Ectodermal cell (in vitro differentiated cells): ENCODE measurements at regions not wholly inside any gene's neighbourhood (a gene's known extent, or its start where the extent isn't known, plus 50 kb on each side); places are given as distances from the start of the nearest gene placed in this dataset.
"Not testable (repeated sequence)": the region's sequence is repeated elsewhere in the genome, so short reads cannot be mapped to it uniquely, and the experiment has no call there.

Source experiments
- H3K27ac ChIP-seq: 2 replicates; pipeline ENCODE4 v1.7.0; 2013; ENCODE audit warnings: mild to moderate bottlenecking, low read depth, low read length; ENCODE audit not compliant: insufficient read depth, poor library complexity, severe bottlenecking
- H3K27me3 ChIP-seq: 2 replicates; pipeline ENCODE4 v1.7.0; 2013; ENCODE audit warnings: mild to moderate bottlenecking, low read length; ENCODE audit not compliant: insufficient read depth, control insufficient read depth, poor library complexity, severe bottlenecking
- H3K36me3 ChIP-seq: one replicate; pipeline ENCODE4 v1.7.0; 2013; ENCODE audit warnings: low read length; ENCODE audit not compliant: control insufficient read depth, insufficient read depth
- H3K4me1 ChIP-seq: one replicate; pipeline ENCODE4 v1.7.0; 2013; ENCODE audit warnings: low read length; ENCODE audit not compliant: control insufficient read depth, insufficient read depth
- H3K4me3 ChIP-seq: 2 replicates; pipeline ENCODE4 v1.7.0; 2013; ENCODE audit warnings: low read depth, low read length, control low read depth; ENCODE audit not compliant: insufficient read depth
- H3K9me3 ChIP-seq: 2 replicates; pipeline ENCODE4 v1.7.0; 2013; ENCODE audit warnings: mild to moderate bottlenecking, low read length, moderate library complexity; ENCODE audit not compliant: control insufficient read depth
- WGBS, 2 experiments: methylation state at CpG; one replicate each; pipeline ENCODE4 v1.1.7; 2013; ENCODE audit warnings: missing lambda C conversion rate in 2 of 2; 5-methylcytosine and 5-hydroxymethylcytosine counted together

DNA sequence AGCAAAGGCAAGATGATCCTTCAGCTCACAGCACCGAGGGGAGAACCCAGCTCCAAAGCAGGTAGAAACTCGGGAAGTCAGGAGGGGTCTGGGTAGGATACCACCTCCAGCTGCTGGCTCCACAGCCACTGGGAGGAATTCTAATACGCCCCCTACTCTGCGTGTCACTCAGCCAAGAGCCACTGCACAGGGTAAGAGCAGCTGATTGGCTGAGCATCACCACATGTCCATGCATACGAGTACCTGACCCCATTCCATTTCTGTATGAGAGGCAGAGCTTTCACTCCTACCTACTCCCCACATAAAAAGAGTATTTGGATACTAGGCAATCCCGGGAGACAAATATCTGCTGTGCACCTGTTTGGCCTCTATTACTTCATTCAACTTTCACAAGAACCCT, 121.4 kb downstream of the RRAGC start:
- Histone ChIP-seq H3K4me3 (no peak overlapping the region), H3K27ac (no peak overlapping the region), H3K36me3 (no peaks in the 10 kb centered on the region), H3K4me1 (no peaks in the 10 kb centered on the region), H3K9me3 (no peaks in the 10 kb centered on the region), H3K27me3 (no peaks in the 10 kb centered on the region)
- WGBS, 2 experiments = 85% methylated on average over 6 of the region's 6 CpGs

DNA sequence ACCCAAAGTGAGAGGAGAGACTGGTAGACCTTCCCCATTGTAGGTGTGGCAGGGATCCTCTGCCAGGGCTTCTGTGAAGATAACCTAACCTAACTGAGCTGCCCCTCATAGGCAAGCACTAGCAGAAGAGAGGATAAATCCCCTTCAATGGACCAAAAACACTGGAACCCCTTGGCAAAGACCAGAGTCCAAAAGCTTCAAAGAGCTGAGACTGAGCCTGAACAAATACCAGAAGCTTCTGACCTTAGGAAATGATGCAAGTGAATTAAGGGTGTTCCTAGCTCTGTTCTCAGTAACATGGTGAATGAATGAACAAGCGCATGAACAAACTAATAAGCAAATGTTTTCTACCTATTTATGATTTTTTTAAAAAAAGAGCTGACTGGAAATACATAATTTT, 123.2 kb downstream of the RRAGC start:
- H3K9me3 ChIP-seq = no peaks in the 10 kb centered on the region
- 100% methylated on average over 1 of the region's 1 CpG; no CpG with 5 or more reads in 1 of the 2 experiments for WGBS, 2 experiments
- no peaks in the 10 kb centered on the region for H3K27me3 ChIP-seq
- no peak overlapping the region for H3K4me3 ChIP-seq
- no peak overlapping the region for H3K27ac ChIP-seq
- no peaks in the 10 kb centered on the region for H3K36me3 ChIP-seq
- H3K4me1 ChIP-seq = no peaks in the 10 kb centered on the region

- Histone ChIP-seq H3K27ac (no peak overlapping the region), H3K27me3 (no peaks in the 10 kb centered on the region), H3K36me3 (no peaks in the 10 kb centered on the region), H3K9me3 (no peaks in the 10 kb centered on the region), H3K4me3 (no peak overlapping the region), H3K4me1 (no peaks in the 10 kb centered on the region)
- WGBS, 2 experiments = 93 to 94% methylated on average over 6 of the region's 6 CpGs
These were observed 123.9 kb downstream of the RRAGC start for GRCh38 chr1:38735651-38736161.

DNA sequence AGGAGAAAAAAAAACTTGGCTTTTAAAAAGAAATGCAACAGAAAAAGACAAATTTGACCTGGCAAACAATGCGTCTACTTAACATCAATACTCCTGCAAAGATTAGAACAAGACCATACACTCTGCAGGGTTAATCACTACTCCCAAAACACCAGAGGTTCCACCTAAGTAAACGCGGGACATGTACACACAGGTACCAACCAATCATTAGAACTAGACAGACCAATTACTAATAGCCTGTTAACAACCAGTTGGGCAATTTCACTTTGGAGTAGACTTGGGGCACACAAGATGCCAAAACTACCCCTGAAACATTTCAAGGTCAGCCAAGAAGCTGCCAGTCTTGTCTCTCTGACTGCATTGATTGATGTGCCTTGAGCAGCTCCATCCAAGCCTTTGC, 125.8 kb downstream of the RRAGC start:
- WGBS, 2 experiments = 93 to 98% methylated on average over 3 of the region's 3 CpGs
- Histone ChIP-seq H3K9me3 (no peaks in the 10 kb centered on the region), H3K4me3 (no peak overlapping the region)

DNA sequence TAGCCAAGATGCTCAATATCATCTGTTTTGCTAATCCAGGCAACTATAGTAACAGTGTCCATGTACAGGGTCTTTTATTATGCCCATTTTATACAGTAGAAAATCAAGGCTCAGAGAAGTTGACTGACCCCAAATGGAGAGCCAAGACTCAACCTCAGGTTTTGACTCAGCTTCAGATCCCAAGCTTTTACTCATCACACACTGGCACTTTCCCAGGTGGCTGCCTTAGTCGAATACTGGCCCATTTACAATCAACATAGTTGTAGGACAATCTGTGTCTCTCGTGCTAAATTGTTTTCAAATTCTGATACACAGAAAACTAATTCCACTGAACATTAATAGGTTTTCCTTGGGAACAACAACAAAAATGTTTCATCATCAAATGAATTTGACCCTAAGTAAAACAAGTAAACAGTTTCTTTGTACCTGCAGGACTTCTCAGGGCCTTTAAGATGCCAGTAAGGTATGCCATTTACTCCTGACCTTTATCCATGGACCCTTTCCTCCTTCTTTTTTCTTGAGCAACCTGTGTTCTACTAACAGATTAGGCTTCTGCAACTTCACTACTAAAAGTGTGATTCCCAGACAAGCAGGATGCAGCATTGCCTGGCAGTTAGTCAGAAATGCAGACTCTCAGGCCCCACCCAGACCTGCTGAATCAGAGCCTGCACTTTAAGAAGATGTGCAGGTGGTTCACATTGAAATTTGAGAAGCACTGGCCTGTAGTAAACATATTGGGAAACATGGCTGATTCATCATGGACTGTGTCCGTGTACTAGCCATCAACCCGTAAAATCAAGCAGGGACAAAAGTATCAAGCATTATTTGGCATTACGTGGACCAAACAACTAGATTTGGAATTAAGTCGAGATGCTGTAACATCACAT, 128.8 kb downstream of the RRAGC start:
- no peaks in the 10 kb centered on the region for H3K9me3 ChIP-seq
- H3K4me3 ChIP-seq = no peak overlapping the region
- WGBS, 2 experiments = 90 to 94% methylated on average over 6 of the region's 6 CpGs
- no peaks in the 10 kb centered on the region for H3K36me3 ChIP-seq
- no peaks in the 10 kb centered on the region for H3K27me3 ChIP-seq
- peaks cover 14% of the 10 kb centered on the region for H3K4me1 ChIP-seq
- H3K27ac ChIP-seq = no peak overlapping the region

More for the DNA sequence above, 125.8 kb downstream of the RRAGC start:
- Histone ChIP-seq H3K27me3 (no peaks in the 10 kb centered on the region), H3K4me1 (no peaks in the 10 kb centered on the region), H3K27ac (no peak overlapping the region), H3K36me3 (no peaks in the 10 kb centered on the region)

GRCh38 chr1:38728585-38728908, 131.0 kb downstream of the RRAGC start:
- WGBS, 2 experiments = 64 to 68% methylated on average over 1 of the region's 1 CpG
- H3K27me3 ChIP-seq = no peaks in the 10 kb centered on the region
- no peaks in the 10 kb centered on the region for H3K36me3 ChIP-seq
- H3K27ac ChIP-seq = no peak overlapping the region
- no peaks in the 10 kb centered on the region for H3K9me3 ChIP-seq
- H3K4me1 ChIP-seq = peaks cover 14% of the 10 kb centered on the region
- H3K4me3 ChIP-seq = no peak overlapping the region

DNA sequence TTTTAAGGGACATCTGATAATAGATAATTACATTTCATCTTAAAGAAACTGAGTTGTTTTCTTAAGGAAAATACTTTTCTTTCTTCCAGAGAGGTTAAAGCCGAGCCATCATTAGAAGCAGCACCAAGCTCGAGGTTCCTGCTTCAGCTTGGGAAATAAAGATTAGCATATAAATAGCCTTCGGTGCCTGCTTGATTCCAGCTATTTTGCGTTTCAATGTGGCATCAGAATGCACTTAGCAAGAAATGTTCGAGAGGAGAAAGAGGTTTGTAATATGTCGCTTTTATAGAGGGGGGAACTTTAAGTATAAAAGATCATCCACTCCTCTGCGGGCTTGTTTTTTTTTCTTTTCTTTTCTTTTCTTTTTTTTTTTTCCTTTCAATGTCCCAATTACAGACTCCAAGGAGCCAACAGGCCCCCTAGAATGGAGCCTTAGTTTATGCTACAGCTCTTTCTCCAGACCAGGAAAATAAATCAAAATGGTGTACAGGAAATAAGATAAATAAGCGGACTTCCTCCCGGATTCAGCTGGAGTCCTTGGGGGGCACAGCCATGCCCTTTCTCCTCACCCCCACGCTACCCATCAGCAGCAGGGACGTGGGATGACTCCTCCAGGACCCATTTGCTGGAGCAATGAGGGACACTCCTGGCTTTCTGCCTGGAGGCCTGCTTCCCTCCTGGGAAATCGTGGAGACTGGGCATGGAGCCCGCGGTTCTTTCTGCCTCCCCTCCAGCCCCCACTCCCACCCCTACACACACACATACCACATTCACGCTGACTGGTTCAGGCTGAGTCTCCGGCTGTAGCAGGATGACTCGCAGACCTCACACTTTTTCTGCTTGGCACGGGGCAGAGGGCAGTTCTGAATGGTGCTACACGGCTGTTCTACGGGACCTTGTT, 131.6 kb downstream of the RRAGC start:
- WGBS, 2 experiments = 26 to 30% methylated on average over 19 to 20 of the region's 20 CpGs
- no peak overlapping the region for H3K27ac ChIP-seq
- no peak overlapping the region for H3K4me3 ChIP-seq
- no peaks in the 10 kb centered on the region for H3K36me3 ChIP-seq
- no peaks in the 10 kb centered on the region for H3K27me3 ChIP-seq
- no peaks in the 10 kb centered on the region for H3K9me3 ChIP-seq
- H3K4me1 ChIP-seq = peaks cover 14% of the 10 kb centered on the region

DNA sequence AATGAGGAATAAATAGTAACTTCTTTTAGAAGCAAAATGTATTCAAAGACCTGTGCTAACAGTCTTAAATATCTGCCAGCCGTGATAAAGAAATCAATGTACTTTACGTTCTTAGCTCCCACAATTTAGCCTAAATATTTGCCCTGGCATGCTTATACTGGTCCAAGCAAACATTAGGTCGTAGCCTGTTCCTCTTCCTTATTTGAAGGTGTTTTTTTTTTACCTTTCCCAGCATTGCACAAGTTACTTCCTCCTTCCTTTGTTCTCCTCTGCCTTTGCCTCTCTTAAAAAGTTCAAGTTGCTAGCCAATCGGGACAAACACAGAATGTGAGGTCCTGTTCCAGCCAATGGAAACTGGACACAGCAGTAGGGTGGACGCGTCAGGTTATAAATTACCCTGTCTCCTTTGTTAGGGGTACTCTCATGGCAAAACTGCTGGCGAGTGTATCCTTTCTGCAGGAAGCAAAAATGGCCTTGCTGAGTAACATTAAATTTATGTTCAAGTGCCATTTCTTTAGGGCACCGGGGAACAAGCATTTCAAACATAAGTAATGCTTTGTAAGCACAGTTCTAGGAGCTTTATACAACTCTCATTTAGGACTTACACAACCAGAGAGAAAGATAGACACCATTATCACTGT, 134.1 kb downstream of the RRAGC start:
- 93 to 96% methylated on average over 8 of the region's 8 CpGs for WGBS, 2 experiments
- not testable (repeated sequence) for H3K4me3 ChIP-seq, H3K36me3 ChIP-seq, H3K27me3 ChIP-seq, H3K27ac ChIP-seq, H3K9me3 ChIP-seq
- peaks cover 14% of the 10 kb centered on the region for H3K4me1 ChIP-seq

DNA sequence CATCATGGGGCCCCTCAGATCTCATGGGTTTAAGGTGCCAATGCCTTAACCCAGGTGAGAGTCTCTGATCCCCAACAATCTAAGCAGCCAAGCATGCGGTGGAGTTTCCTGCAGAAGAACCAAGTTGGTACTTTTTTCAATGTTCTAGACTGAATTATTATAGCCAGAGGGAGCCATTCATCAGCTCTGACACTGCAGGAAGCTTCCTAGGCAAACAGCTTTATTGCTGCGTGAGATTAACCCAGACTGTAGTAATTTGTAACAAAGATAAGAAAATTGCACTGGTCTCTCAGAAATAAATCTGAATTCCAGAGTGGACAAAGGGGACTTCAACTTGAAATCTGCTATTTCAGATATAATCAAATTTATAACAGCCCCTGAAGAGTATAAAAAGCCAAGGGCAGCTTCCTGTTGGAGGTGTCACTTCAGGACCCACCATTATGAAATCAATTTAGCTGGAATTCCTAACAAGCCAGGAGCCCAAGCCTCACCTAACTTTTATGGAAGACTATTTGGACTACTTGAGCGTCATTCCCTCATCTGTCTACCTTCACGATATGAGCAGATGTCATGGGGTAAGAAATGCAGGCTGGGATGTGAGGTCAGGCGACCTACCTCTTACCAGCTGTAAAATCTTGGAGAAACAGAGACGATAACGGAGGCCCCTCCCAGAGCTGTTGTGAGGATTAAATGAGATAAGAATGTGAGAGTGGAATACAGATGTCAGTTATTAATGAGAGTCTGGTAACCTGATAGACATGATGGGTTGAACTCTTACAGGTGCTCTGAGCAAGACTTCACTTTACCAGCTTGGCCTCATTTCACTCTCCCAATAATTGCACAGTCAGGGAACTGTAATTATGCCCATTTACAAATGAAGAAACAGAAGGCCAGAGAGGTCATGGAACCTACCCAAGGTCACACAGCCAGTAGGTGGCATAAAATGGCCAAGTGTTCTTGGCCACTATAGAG, 135.1 kb downstream of the RRAGC start:
- Histone ChIP-seq H3K27me3 (no peaks in the 10 kb centered on the region), H3K36me3 (no peaks in the 10 kb centered on the region), H3K4me3 (no peak overlapping the region), H3K9me3 (no peaks in the 10 kb centered on the region), H3K27ac (no peak overlapping the region), H3K4me1 (peaks cover 14% of the 10 kb centered on the region)
- WGBS, 2 experiments = 80 to 82% methylated on average over 7 of the region's 7 CpGs
